ENCODE measurements at regions not wholly inside any gene's neighbourhood (a gene's known extent, or its start where the extent isn't known, plus 50 kb on each side); places are given as distances from the start of the nearest gene placed in this dataset.

DNA sequence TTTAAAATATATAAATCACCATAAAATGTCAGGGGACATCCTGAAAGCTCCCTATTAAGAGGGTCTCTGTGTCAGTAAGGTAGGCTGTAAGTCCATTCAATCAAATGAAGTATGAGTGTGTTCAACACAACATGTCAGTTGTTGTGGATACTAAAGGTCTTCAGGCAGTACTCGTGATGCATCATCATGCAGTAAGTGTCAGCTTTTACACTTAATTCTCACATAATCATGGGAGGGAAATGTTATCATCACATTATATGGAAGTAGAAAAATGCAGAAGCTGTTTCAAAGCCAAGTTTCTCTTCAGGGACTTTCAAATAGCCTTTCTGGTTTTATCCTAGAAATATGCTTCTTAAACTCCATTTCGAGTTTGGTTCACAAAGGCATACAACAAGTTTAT lies 477.1 kb upstream of the ID2 start:
- Histone ChIP-seq H3K4me3 (ENCODE audit: low read depth, low read length) (no peak overlapping the region), H3K27me3 (ENCODE audit: control insufficient read depth, insufficient read depth, low read length) (no peaks in the 10 kb centered on the region), H3K4me1 (ENCODE audit: control insufficient read depth, insufficient read depth, low read length) (no peaks in the 10 kb centered on the region), H3K36me3 (ENCODE audit: control insufficient read depth, insufficient read depth, low read length) (no peaks in the 10 kb centered on the region), H3K9me3 (ENCODE audit: control insufficient read depth, insufficient read depth, low read length) (no peaks in the 10 kb centered on the region), H3K9ac (ENCODE audit: low read depth, low read length) (no peak overlapping the region)

- no peaks in the 10 kb centered on the region for H3K9me3 ChIP-seq (ENCODE audit: control insufficient read depth, insufficient read depth, low read length)
- no peaks in the 10 kb centered on the region for H3K36me3 ChIP-seq (ENCODE audit: control insufficient read depth, insufficient read depth, low read length)
- no peak overlapping the region for H3K9ac ChIP-seq (ENCODE audit: low read depth, low read length)
- no peaks in the 10 kb centered on the region for H3K27me3 ChIP-seq (ENCODE audit: control insufficient read depth, insufficient read depth, low read length)
- H3K4me3 ChIP-seq (ENCODE audit: low read depth, low read length), result no peak overlapping the region
- H3K4me1 ChIP-seq (ENCODE audit: control insufficient read depth, insufficient read depth, low read length), result no peaks in the 10 kb centered on the region
Measured at GRCh38 chr2:8209494-8209893, 472.4 kb upstream of the ID2 start.

DNA sequence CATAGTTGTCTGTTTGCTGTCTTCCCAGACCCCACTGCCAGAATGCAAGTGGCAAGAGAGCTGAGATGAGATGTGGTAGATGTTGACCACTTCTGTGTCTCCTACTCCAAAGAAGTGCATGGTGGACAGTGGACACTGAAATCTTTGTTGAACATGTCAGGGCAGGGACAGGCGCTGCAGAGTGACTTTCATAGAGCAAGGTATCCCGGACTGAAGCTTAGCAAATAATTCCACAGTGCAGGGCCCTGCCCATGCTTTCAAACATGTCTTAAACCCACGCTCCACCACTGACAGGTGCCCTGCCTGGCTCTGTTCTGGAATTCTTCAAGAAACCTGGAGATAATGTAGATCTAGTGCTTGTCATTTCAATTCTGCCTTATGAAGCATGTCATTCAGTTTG lies 470.5 kb upstream of the ID2 start:
- Histone ChIP-seq H3K9me3 (ENCODE audit: control insufficient read depth, insufficient read depth, low read length) (no peaks in the 10 kb centered on the region), H3K36me3 (ENCODE audit: control insufficient read depth, insufficient read depth, low read length) (no peaks in the 10 kb centered on the region), H3K9ac (ENCODE audit: low read depth, low read length) (no peak overlapping the region), H3K27me3 (ENCODE audit: control insufficient read depth, insufficient read depth, low read length) (no peaks in the 10 kb centered on the region), H3K4me1 (ENCODE audit: control insufficient read depth, insufficient read depth, low read length) (no peaks in the 10 kb centered on the region), H3K4me3 (ENCODE audit: low read depth, low read length) (no peak overlapping the region)

DNA sequence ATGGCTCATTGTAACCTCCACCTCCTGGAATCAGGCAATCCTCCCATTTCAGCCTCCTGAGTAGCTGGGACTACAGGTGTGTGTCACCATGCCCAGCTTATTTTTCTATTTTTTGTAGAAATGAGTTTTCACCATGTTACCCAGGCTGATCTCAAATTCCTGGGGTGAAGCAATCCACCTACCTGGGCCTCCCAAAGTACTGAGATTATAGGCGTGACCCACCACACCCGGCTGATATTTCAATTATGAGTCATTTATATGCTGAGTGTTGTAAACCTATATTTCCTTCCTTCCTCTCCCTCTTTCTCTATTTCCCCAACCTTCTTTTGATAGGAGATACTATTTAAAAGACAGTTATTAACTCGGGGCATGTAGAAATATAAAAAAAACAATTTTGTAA lies 469.6 kb upstream of the ID2 start:
- H3K4me3 ChIP-seq (ENCODE audit: low read depth, low read length), result no peak overlapping the region
- peaks cover 1% of the 10 kb centered on the region for H3K4me1 ChIP-seq (ENCODE audit: control insufficient read depth, insufficient read depth, low read length)
- no peaks in the 10 kb centered on the region for H3K27me3 ChIP-seq (ENCODE audit: control insufficient read depth, insufficient read depth, low read length)
- no peaks in the 10 kb centered on the region for H3K36me3 ChIP-seq (ENCODE audit: control insufficient read depth, insufficient read depth, low read length)
- H3K9me3 ChIP-seq (ENCODE audit: control insufficient read depth, insufficient read depth, low read length), result no peaks in the 10 kb centered on the region
- H3K9ac ChIP-seq (ENCODE audit: low read depth, low read length), result no peak overlapping the region

DNA sequence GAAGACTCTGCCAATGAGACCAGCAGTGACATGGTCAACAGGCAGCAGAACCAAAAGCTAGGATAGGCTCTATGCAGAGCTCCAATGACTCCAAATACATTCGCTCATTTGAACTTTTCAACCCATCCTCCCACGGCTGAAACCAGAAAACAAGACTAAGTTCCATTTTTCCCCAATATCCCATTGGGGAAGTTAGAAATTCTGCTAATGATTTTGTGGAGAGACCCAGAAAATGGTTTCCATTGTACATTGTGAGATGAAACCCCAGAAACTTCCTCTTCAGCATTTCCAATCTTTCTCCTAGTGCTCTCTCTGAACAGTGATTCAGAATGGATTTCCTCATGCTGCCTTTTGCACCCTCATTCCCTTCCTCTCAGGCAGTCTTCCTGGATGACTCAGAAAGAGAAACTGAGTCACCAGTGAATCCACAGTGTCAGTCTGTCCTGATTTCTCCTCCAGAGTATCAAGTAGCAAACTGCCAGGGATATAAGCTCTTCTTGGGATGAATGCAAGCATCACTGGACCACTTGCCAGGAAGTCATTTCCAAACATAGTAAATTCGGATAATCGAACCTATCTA lies 467.7 kb upstream of the ID2 start:
- H3K9ac ChIP-seq (ENCODE audit: low read depth, low read length), result no peak overlapping the region
- no peaks in the 10 kb centered on the region for H3K36me3 ChIP-seq (ENCODE audit: control insufficient read depth, insufficient read depth, low read length)
- no peaks in the 10 kb centered on the region for H3K27me3 ChIP-seq (ENCODE audit: control insufficient read depth, insufficient read depth, low read length)
- H3K9me3 ChIP-seq (ENCODE audit: control insufficient read depth, insufficient read depth, low read length), result no peaks in the 10 kb centered on the region
- H3K4me1 ChIP-seq (ENCODE audit: control insufficient read depth, insufficient read depth, low read length), result peaks cover 6% of the 10 kb centered on the region
- H3K4me3 ChIP-seq (ENCODE audit: low read depth, low read length), result no peak overlapping the region

- Histone ChIP-seq H3K4me1 (ENCODE audit: control insufficient read depth, insufficient read depth, low read length) (peaks cover 6% of the 10 kb centered on the region), H3K36me3 (ENCODE audit: control insufficient read depth, insufficient read depth, low read length) (no peaks in the 10 kb centered on the region), H3K9me3 (ENCODE audit: control insufficient read depth, insufficient read depth, low read length) (no peaks in the 10 kb centered on the region), H3K27me3 (ENCODE audit: control insufficient read depth, insufficient read depth, low read length) (no peaks in the 10 kb centered on the region), H3K9ac (ENCODE audit: low read depth, low read length) (no peak overlapping the region), H3K4me3 (ENCODE audit: low read depth, low read length) (no peak overlapping the region)
Measured at GRCh38 chr2:8215159-8215863, 466.5 kb upstream of the ID2 start.

- peaks cover 6% of the 10 kb centered on the region for H3K4me1 ChIP-seq (ENCODE audit: control insufficient read depth, insufficient read depth, low read length)
- no peak overlapping the region for H3K4me3 ChIP-seq (ENCODE audit: low read depth, low read length)
- H3K36me3 ChIP-seq (ENCODE audit: control insufficient read depth, insufficient read depth, low read length), result no peaks in the 10 kb centered on the region
- H3K27me3 ChIP-seq (ENCODE audit: control insufficient read depth, insufficient read depth, low read length), result no peaks in the 10 kb centered on the region
- no peak overlapping the region for H3K9ac ChIP-seq (ENCODE audit: low read depth, low read length)
- H3K9me3 ChIP-seq (ENCODE audit: control insufficient read depth, insufficient read depth, low read length), result no peaks in the 10 kb centered on the region
Measured at GRCh38 chr2:8215982-8216381, 465.9 kb upstream of the ID2 start.

DNA sequence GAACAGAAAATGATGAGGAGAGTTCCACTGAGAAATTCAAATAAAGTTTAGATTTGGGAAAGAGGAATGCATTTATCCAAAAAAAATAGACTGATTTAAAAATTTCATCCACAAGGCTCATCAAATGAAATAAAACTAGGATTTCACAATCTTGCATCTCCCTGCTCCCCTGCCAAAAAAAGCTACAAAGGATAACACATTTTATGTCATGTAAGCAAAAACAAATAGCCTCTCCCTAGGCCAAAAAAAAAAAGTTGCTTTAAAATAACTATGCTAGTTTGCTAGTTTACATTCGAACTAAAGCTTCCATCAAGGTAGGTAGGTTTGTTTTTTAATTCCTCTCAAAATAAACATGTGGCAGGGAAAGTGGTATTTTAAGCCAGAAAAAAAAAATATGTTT lies 465.5 kb upstream of the ID2 start:
- peaks cover 6% of the 10 kb centered on the region for H3K4me1 ChIP-seq (ENCODE audit: control insufficient read depth, insufficient read depth, low read length)
- no peak overlapping the region for H3K9ac ChIP-seq (ENCODE audit: low read depth, low read length)
- H3K9me3 ChIP-seq (ENCODE audit: control insufficient read depth, insufficient read depth, low read length), result no peaks in the 10 kb centered on the region
- H3K36me3 ChIP-seq (ENCODE audit: control insufficient read depth, insufficient read depth, low read length), result no peaks in the 10 kb centered on the region
- no peak overlapping the region for H3K4me3 ChIP-seq (ENCODE audit: low read depth, low read length)
- H3K27me3 ChIP-seq (ENCODE audit: control insufficient read depth, insufficient read depth, low read length), result no peaks in the 10 kb centered on the region

- no peak overlapping the region for H3K4me3 ChIP-seq (ENCODE audit: low read depth, low read length)
- no peak overlapping the region for H3K9ac ChIP-seq (ENCODE audit: low read depth, low read length)
Measured at GRCh38 chr2:8217468-8218030, 464.3 kb upstream of the ID2 start.

DNA sequence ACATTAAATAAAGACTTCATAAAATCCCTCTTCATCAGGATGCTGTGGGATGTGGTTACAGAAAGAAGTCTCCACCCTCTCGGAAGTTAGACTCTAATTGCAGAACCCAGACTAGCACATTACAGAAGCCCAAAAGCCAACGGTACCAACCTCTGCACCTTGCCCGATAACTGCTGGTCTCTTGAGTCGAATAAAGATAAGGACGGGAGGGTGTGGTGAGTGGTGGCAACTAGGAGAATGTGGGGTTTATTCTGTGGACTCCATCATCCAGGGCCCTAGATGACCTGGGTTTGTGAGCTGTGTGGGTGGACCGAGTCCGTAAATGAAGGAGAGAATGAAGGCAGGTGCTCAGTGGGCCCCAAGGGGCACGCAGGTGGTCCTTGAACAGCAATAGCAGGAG lies 462.8 kb upstream of the ID2 start:
- Histone ChIP-seq H3K36me3 (ENCODE audit: control insufficient read depth, insufficient read depth, low read length) (no peaks in the 10 kb centered on the region), H3K4me3 (ENCODE audit: low read depth, low read length) (no peak overlapping the region), H3K9ac (ENCODE audit: low read depth, low read length) (no peak overlapping the region), H3K4me1 (ENCODE audit: control insufficient read depth, insufficient read depth, low read length) (peaks cover 13% of the 10 kb centered on the region), H3K27me3 (ENCODE audit: control insufficient read depth, insufficient read depth, low read length) (no peaks in the 10 kb centered on the region), H3K9me3 (ENCODE audit: control insufficient read depth, insufficient read depth, low read length) (no peaks in the 10 kb centered on the region)

More at GRCh38 chr2:8217468-8218030, 464.3 kb upstream of the ID2 start:
- Histone ChIP-seq H3K9me3 (ENCODE audit: control insufficient read depth, insufficient read depth, low read length) (no peaks in the 10 kb centered on the region), H3K4me1 (ENCODE audit: control insufficient read depth, insufficient read depth, low read length) (peaks cover 6% of the 10 kb centered on the region), H3K27me3 (ENCODE audit: control insufficient read depth, insufficient read depth, low read length) (no peaks in the 10 kb centered on the region), H3K36me3 (ENCODE audit: control insufficient read depth, insufficient read depth, low read length) (no peaks in the 10 kb centered on the region)

GRCh38 chr2:8219631-8220355 lies 462.1 kb upstream of the ID2 start:
- Histone ChIP-seq H3K4me3 (ENCODE audit: low read depth, low read length) (no peak overlapping the region), H3K9me3 (ENCODE audit: control insufficient read depth, insufficient read depth, low read length) (no peaks in the 10 kb centered on the region), H3K27me3 (ENCODE audit: control insufficient read depth, insufficient read depth, low read length) (no peaks in the 10 kb centered on the region), H3K9ac (ENCODE audit: low read depth, low read length) (no peak overlapping the region), H3K36me3 (ENCODE audit: control insufficient read depth, insufficient read depth, low read length) (no peaks in the 10 kb centered on the region), H3K4me1 (ENCODE audit: control insufficient read depth, insufficient read depth, low read length) (peaks cover 13% of the 10 kb centered on the region)
